ENCODE measurements at regions not wholly inside any gene's neighbourhood (a gene's known extent, or its start where the extent isn't known, plus 50 kb on each side); places are given as distances from the start of the nearest gene placed in this dataset.

GRCh38 chr1:2865000-2865399, 63.5 kb upstream of the TTC34 start:
- Histone ChIP-seq H3K27me3 (ENCODE audit: control insufficient read depth, insufficient read depth, low read length) (no peaks in the 10 kb centered on the region), H3K4me3 (ENCODE audit: low read depth, low read length) (no peak overlapping the region), H3K9me3 (ENCODE audit: control insufficient read depth, insufficient read depth, low read length) (no peaks in the 10 kb centered on the region), H3K27ac (ENCODE audit: low read depth, low read length) (no peak overlapping the region), H3K36me3 (ENCODE audit: control insufficient read depth, insufficient read depth, low read length) (no peaks in the 10 kb centered on the region), H3K4me1 (ENCODE audit: control insufficient read depth, insufficient read depth, low read length) (no peaks in the 10 kb centered on the region)
- 88% methylated on average over 9 of the region's 9 CpGs for WGBS (ENCODE audit: insufficient coverage)
- DNase-seq (ENCODE audit: low read depth in 4 of 6, low spot score in 6 of 6), result no peak

- 72% methylated on average over 28 of the region's 28 CpGs for WGBS (ENCODE audit: insufficient coverage)
- Histone ChIP-seq H3K4me1 (ENCODE audit: control insufficient read depth, insufficient read depth, low read length) (no peaks in the 10 kb centered on the region), H3K36me3 (ENCODE audit: control insufficient read depth, insufficient read depth, low read length) (no peaks in the 10 kb centered on the region), H3K9me3 (ENCODE audit: control insufficient read depth, insufficient read depth, low read length) (no peaks in the 10 kb centered on the region), H3K27ac (ENCODE audit: low read depth, low read length) (no peak overlapping the region), H3K27me3 (ENCODE audit: control insufficient read depth, insufficient read depth, low read length) (no peaks in the 10 kb centered on the region), H3K4me3 (ENCODE audit: low read depth, low read length) (no peak overlapping the region)
- DNase-seq (ENCODE audit: low read depth in 4 of 6, low spot score in 6 of 6), result no peak
Observed at GRCh38 chr1:2865571-2866421, 64.3 kb upstream of the TTC34 start.

GRCh38 chr1:2866422-2867086, 65.1 kb upstream of the TTC34 start:
- no peak for DNase-seq (ENCODE audit: low read depth in 4 of 6, low spot score in 6 of 6)
- no peak overlapping the region for H3K27ac ChIP-seq (ENCODE audit: low read depth, low read length)
- H3K4me3 ChIP-seq (ENCODE audit: low read depth, low read length), result no peak overlapping the region
- no peaks in the 10 kb centered on the region for H3K27me3 ChIP-seq (ENCODE audit: control insufficient read depth, insufficient read depth, low read length)
- H3K36me3 ChIP-seq (ENCODE audit: control insufficient read depth, insufficient read depth, low read length), result no peaks in the 10 kb centered on the region
- H3K9me3 ChIP-seq (ENCODE audit: control insufficient read depth, insufficient read depth, low read length), result peaks cover 6% of the 10 kb centered on the region
- no peaks in the 10 kb centered on the region for H3K4me1 ChIP-seq (ENCODE audit: control insufficient read depth, insufficient read depth, low read length)
- WGBS (ENCODE audit: insufficient coverage), result 83% methylated on average over 26 of the region's 26 CpGs

- Histone ChIP-seq H3K27ac (ENCODE audit: low read depth, low read length) (no peak overlapping the region), H3K27me3 (ENCODE audit: control insufficient read depth, insufficient read depth, low read length) (no peaks in the 10 kb centered on the region), H3K9me3 (ENCODE audit: control insufficient read depth, insufficient read depth, low read length) (peaks cover 6% of the 10 kb centered on the region), H3K36me3 (ENCODE audit: control insufficient read depth, insufficient read depth, low read length) (no peaks in the 10 kb centered on the region), H3K4me1 (ENCODE audit: control insufficient read depth, insufficient read depth, low read length) (no peaks in the 10 kb centered on the region), H3K4me3 (ENCODE audit: low read depth, low read length) (no peak overlapping the region)
- WGBS (ENCODE audit: insufficient coverage), result 88% methylated on average over 11 of the region's 11 CpGs
- DNase-seq (ENCODE audit: low read depth in 4 of 6, low spot score in 6 of 6), result no peak
Observed at GRCh38 chr1:2867087-2867425, 65.6 kb upstream of the TTC34 start.

GRCh38 chr1:2867861-2868260, 66.4 kb upstream of the TTC34 start:
- H3K4me1 ChIP-seq (ENCODE audit: control insufficient read depth, insufficient read depth, low read length), result no peaks in the 10 kb centered on the region
- 63% methylated on average over 10 of the region's 10 CpGs for WGBS (ENCODE audit: insufficient coverage)
- H3K27me3 ChIP-seq (ENCODE audit: control insufficient read depth, insufficient read depth, low read length), result no peaks in the 10 kb centered on the region
- H3K36me3 ChIP-seq (ENCODE audit: control insufficient read depth, insufficient read depth, low read length), result no peaks in the 10 kb centered on the region
- DNase-seq (ENCODE audit: low read depth in 4 of 6, low spot score in 6 of 6), result no peak
- H3K9me3 ChIP-seq (ENCODE audit: control insufficient read depth, insufficient read depth, low read length), result peaks cover 6% of the 10 kb centered on the region
- no peak overlapping the region for H3K27ac ChIP-seq (ENCODE audit: low read depth, low read length)
- H3K4me3 ChIP-seq (ENCODE audit: low read depth, low read length), result no peak overlapping the region

- H3K27ac ChIP-seq (ENCODE audit: low read depth, low read length), result no peak overlapping the region
- 71% methylated on average over 23 of the region's 23 CpGs for WGBS (ENCODE audit: insufficient coverage)
- H3K4me3 ChIP-seq (ENCODE audit: low read depth, low read length), result no peak overlapping the region
- DNase-seq (ENCODE audit: low read depth in 4 of 6, low spot score in 6 of 6), result no peak
- H3K36me3 ChIP-seq (ENCODE audit: control insufficient read depth, insufficient read depth, low read length), result no peaks in the 10 kb centered on the region
- no peaks in the 10 kb centered on the region for H3K4me1 ChIP-seq (ENCODE audit: control insufficient read depth, insufficient read depth, low read length)
- H3K9me3 ChIP-seq (ENCODE audit: control insufficient read depth, insufficient read depth, low read length), result peaks cover 6% of the 10 kb centered on the region
- H3K27me3 ChIP-seq (ENCODE audit: control insufficient read depth, insufficient read depth, low read length), result no peaks in the 10 kb centered on the region
Observed at GRCh38 chr1:2868571-2869195, 67.2 kb upstream of the TTC34 start.

- no peak overlapping the region for H3K27ac ChIP-seq (ENCODE audit: low read depth, low read length)
- DNase-seq (ENCODE audit: low read depth in 4 of 6, low spot score in 6 of 6), result no peak
- WGBS (ENCODE audit: insufficient coverage), result 92% methylated on average over 3 of the region's 6 CpGs
Observed at GRCh38 chr1:2871246-2871815, 69.8 kb upstream of the TTC34 start.

GRCh38 chr1:2874207-2874606, 72.7 kb upstream of the TTC34 start:
- WGBS (ENCODE audit: insufficient coverage), result 83% methylated on average over 3 of the region's 7 CpGs
- Histone ChIP-seq H3K9me3 (ENCODE audit: control insufficient read depth, insufficient read depth, low read length) (peaks cover 6% of the 10 kb centered on the region), H3K27ac (ENCODE audit: low read depth, low read length) (no peak overlapping the region), H3K27me3 (ENCODE audit: control insufficient read depth, insufficient read depth, low read length) (no peaks in the 10 kb centered on the region), H3K4me3 (ENCODE audit: low read depth, low read length) (no peak overlapping the region), H3K4me1 (ENCODE audit: control insufficient read depth, insufficient read depth, low read length) (peaks cover 24% of the 10 kb centered on the region), H3K36me3 (ENCODE audit: control insufficient read depth, insufficient read depth, low read length) (no peaks in the 10 kb centered on the region)
- no peak for DNase-seq (ENCODE audit: low read depth in 4 of 6, low spot score in 6 of 6)

More at GRCh38 chr1:2871246-2871815, 69.8 kb upstream of the TTC34 start:
- Histone ChIP-seq H3K27me3 (ENCODE audit: control insufficient read depth, insufficient read depth, low read length) (no peaks in the 10 kb centered on the region), H3K36me3 (ENCODE audit: control insufficient read depth, insufficient read depth, low read length) (no peaks in the 10 kb centered on the region), H3K4me3 (ENCODE audit: low read depth, low read length) (no peak overlapping the region), H3K9me3 (ENCODE audit: control insufficient read depth, insufficient read depth, low read length) (peaks cover 6% of the 10 kb centered on the region), H3K4me1 (ENCODE audit: control insufficient read depth, insufficient read depth, low read length) (peaks cover 20% of the 10 kb centered on the region)

GRCh38 chr1:2874607-2875480, 73.4 kb upstream of the TTC34 start:
- no peaks in the 10 kb centered on the region for H3K27me3 ChIP-seq (ENCODE audit: control insufficient read depth, insufficient read depth, low read length)
- H3K36me3 ChIP-seq (ENCODE audit: control insufficient read depth, insufficient read depth, low read length), result no peaks in the 10 kb centered on the region
- no peak overlapping the region for H3K4me3 ChIP-seq (ENCODE audit: low read depth, low read length)
- H3K4me1 ChIP-seq (ENCODE audit: control insufficient read depth, insufficient read depth, low read length), result peaks cover 24% of the 10 kb centered on the region
- no peak overlapping the region for H3K27ac ChIP-seq (ENCODE audit: low read depth, low read length)
- WGBS (ENCODE audit: insufficient coverage), result 47% methylated on average over 18 of the region's 30 CpGs
- peaks cover 6% of the 10 kb centered on the region for H3K9me3 ChIP-seq (ENCODE audit: control insufficient read depth, insufficient read depth, low read length)
- DNase-seq (ENCODE audit: low read depth in 4 of 6, low spot score in 6 of 6), result peak in 2 of 6 donors; percentile 49 to 63
